G401 (cell line): ENCODE measurements at regions not wholly inside any gene's neighbourhood (a gene's known extent, or its start where the extent isn't known, plus 50 kb on each side); places are given as distances from the start of the nearest gene placed in this dataset.
A peak's percentile ranks its signal among the peaks of the same experiment; 100 is the strongest.

Source experiments
- DNase-seq: peaks from one replicate; pipeline ENCODE4 v3.0.0-alpha.2; 2015; ENCODE audit warnings: low spot score
- in situ Hi-C: cut with HindIII; loops from 2 replicates; pipeline ENCODE4 v1.10.0; 2016; ENCODE audit warnings: low sequenced_read_pairs, mixed read lengths

DNA sequence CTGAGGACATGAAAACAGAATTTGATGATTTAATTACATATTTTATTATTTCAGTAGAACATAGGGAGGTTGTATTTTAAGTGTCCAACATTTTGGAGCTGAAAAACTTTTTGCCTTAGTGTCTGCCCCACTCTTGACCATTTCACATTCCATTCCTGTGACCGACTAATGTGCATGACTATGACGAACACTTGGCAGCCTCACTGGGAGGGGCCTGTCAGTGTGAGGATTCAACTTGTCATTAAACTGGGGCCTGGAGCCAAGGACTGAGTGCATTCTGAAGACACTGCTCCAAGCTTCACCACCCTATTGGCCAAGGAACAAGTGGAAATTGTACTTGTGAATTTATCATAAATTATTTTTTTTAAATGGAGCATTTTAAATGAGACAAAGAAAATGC lies 661.3 kb downstream of the BCKDHB start:
- DNase-seq = no peak
- in situ Hi-C loops = no loop called here

GRCh38 chr6:80744213-80744612 lies 637.7 kb downstream of the BCKDHB start:
- in situ Hi-C loops = no loop called here
- DNase-seq = no peak

GRCh38 chr6:80742481-80742880 lies 636.0 kb downstream of the BCKDHB start:
- DNase-seq = peak; percentile 5
- in situ Hi-C loops = no loop called here

DNA sequence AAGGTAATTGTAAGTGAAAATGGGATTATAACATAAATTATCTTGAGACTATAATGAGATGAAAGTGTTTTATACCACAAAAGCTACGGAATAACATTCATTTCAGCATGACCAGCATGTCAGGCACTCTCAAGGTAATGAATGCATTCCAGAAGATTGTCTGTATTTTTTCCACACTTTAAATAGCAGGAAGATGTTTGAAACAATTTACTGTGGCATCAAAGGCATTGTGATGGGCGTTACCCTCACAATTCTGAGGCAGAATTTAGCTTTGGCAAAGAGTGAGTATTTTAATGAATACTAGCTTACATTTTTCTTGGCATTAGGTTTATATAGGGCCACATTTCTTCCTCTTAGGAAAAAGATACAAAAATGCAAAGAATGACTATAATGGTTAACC lies 627.2 kb downstream of the BCKDHB start:
- in situ Hi-C loops = no loop called here
- DNase-seq = no peak

DNA sequence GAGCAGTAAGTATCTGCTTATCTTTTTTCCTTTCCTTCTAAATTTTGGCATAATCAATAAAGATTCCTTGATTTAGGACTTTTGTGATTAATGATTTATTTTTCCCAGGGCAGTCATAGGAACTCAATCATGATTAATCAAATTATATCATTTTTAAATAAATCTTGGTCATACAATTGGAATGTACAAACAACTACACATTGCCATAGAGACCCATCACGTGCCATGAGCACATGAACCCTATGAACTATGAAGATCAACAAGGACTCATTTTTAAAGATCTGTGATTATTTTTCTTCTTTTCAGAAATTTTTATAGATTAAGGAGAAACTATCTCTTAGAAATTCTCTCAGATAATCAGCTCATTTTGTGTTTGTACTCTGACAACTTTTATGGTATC lies 622.4 kb downstream of the BCKDHB start:
- DNase-seq = no peak
- in situ Hi-C loops = no loop called here

DNA sequence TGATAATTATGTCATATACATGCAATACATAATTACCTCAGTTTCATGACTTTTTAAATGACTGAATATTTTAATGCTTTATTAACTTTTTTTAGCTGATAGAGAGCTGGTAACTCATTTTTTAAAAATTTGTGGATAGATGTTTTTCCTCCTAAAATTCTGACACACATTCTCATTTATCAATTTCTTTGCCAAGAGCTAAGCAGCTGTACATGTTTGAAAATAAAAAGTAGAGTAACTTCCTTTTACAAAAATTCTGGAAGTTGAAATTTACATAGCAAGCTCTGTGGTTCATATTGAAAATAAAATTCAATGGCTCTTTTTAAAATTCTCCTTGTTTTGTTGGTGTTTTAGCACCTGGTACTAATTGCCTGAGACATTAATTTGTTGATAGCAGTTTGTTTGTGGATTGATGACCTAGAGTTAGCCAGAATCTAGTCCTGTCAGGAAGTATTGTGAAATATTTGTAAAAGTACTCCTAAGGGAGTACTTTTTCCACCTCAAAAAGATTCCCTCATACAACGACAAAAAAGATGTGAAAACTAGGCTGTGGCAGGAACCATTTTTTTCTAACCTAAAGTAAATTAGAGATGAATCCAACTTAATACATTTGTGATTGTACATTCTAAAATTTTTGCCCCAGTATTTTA lies 621.8 kb downstream of the BCKDHB start:
- in situ Hi-C loops = no loop called here
- DNase-seq = no peak

DNA sequence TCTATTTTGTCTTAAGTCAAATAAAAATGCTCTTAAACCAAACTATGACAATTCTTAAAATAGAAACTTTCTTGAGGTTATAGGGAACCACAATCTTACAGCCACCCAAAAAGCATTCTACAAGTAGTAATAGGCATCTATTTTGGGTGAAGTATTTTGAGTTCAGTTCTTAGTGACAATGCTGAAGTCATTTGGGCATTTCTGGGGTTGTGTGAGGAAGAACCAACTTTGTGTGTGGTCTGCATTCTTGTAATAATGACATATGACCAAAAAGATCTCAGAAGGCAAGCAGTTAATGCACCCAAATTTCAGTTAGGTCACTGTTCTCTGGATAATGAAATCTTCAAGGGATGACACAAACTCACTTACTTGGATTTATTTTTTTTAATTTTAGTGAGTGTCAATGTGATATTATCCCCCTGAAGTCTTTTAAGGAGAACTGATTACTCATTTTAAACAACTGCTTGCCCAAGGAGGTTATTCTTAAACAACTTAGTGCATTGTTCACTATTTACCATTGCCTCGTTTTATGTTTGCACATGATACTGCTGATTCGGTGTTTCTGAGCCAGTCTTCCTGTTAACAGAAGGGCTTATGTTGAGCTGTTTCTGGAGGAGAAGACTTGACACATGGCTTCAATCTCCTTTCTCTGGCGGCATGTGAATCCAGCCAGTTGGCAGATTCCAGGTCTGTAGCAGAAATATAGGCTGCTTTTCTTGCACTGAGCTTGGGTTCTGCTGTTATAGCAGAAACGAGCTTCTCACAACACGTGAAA lies 618.9 kb downstream of the BCKDHB start:
- peak; percentile 8 for DNase-seq
- in situ Hi-C loops = no loop called here

DNA sequence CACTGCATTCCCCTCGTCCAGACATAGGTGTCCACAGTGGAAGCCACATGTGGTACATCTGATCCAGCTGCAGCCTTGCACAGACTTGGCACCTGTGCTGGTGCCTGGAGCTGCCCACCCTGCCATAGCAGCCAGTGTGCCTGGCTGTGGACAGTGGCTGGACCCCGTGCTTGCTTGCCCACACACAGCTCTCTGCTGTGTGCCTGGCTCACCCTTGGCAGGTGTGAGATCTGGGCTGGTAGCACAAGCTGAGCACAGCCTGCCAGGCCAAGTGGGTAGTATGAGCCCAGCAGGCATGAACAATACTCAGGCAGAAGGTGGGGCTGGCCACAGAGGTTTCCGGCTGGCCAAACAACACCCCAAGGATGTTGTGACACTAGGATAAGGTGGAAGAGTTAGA lies 614.4 kb downstream of the BCKDHB start:
- in situ Hi-C loops = no loop called here

DNA sequence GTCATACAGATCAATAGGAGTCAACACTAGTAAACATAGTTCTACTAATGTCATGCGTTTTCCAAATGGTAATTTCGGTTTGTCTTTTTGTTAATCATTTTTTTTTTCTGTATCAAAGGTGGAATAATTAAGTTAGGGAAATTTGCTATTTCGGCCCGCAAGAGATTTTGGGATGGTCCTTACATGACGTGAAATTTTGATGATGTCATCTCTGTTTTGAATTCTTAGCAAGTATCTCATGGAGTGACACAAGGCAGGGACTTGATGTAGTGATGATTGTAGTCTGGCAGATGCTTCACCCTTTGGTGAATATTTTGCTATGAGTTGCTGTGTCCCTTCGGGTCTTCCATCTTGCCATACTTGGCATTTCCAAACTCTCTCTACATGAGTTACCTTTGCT lies 608.0 kb downstream of the BCKDHB start:
- in situ Hi-C loops = no loop called here
- no peak for DNase-seq

More for the DNA sequence above, 614.4 kb downstream of the BCKDHB start:
- DNase-seq = no peak

DNA sequence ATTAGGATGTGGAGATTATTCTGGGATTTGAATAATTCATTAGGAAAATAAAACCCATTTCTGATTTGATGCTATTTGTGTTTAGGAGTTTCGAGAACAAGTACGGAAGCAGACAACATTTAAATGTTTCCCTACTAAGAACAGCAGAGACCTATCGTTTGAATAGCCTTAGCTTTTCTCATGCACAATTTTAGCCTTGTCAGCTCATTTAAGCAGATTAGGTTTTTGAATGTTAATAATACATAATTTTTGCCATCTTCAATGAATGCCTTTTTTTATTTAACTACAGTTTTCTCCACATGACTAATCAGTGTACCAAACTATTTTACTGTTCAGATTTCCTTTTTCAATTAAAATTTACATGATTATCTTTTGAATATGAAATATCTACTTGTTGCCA lies 592.0 kb downstream of the BCKDHB start:
- DNase-seq = no peak
- in situ Hi-C loops = no loop called here

GRCh38 chr6:80696268-80696667 lies 589.8 kb downstream of the BCKDHB start:
- in situ Hi-C loops = no loop called here
- no peak for DNase-seq

GRCh38 chr6:80690551-80691131 lies 584.2 kb downstream of the BCKDHB start:
- in situ Hi-C loops = no loop called here
- DNase-seq = peak; percentile 63

- DNase-seq = no peak
- in situ Hi-C loops = no loop called here
These were observed 583.4 kb downstream of the BCKDHB start for GRCh38 chr6:80689716-80690395.

GRCh38 chr6:80679992-80680391 lies 573.5 kb downstream of the BCKDHB start:
- in situ Hi-C loops = no loop called here
- no peak for DNase-seq

- in situ Hi-C loops = no loop called here
- DNase-seq = no peak
These were observed 569.9 kb downstream of the BCKDHB start for GRCh38 chr6:80676386-80676785.

- no peak for DNase-seq
- in situ Hi-C loops = no loop called here
These were observed 568.2 kb downstream of the BCKDHB start for GRCh38 chr6:80674669-80675068.

GRCh38 chr6:80673367-80673766 lies 566.9 kb downstream of the BCKDHB start:
- in situ Hi-C loops = no loop called here
- no peak for DNase-seq

- no peak for DNase-seq
- in situ Hi-C loops = no loop called here
These were observed 560.5 kb downstream of the BCKDHB start for GRCh38 chr6:80667006-80667405.

DNA sequence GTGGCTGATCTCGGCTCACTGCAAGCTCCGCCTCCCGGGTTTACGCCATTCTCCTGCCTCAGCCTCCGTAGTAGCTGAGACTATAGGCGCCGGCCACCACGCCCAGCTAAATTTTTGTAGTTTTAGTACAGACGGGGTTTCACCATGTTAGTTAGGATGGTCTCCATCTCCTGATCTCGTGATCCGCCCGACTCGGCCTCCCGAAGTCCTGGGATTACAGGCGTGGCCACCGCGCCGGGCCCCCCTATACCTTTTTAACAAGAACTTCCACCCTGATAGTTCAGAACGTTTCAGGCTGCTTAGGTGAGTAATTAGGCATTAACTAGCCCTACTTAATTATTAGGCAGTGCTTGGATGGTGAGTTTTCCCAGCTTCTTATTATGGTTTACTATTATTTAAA lies 552.5 kb downstream of the BCKDHB start:
- DNase-seq = no peak

DNA sequence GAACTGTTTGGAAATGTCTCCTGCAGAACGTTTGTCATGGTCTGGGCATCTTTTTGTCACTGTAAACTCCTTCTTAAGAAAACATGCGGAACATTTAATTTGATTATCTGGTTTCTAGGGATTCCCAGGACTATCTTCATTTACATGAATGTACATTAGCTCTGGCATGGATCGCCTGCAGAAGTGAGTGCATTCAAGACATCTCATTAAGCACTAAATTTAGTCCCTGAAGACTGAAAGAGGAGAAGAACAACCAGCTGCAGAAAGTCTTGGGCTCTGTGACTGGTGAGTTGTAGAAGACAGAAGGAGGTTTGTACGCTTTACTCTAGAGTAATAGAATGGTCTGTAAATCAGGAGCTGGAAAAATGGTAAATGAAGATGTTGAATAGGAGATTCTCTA lies 540.7 kb downstream of the BCKDHB start:
- DNase-seq = no peak
- in situ Hi-C loops = no loop called here

More for the DNA sequence above, 552.5 kb downstream of the BCKDHB start:
- in situ Hi-C loops = no loop called here
